ENCODE measurements at regions not wholly inside any gene's neighbourhood (a gene's known extent, or its start where the extent isn't known, plus 50 kb on each side); places are given as distances from the start of the nearest gene placed in this dataset.

DNA sequence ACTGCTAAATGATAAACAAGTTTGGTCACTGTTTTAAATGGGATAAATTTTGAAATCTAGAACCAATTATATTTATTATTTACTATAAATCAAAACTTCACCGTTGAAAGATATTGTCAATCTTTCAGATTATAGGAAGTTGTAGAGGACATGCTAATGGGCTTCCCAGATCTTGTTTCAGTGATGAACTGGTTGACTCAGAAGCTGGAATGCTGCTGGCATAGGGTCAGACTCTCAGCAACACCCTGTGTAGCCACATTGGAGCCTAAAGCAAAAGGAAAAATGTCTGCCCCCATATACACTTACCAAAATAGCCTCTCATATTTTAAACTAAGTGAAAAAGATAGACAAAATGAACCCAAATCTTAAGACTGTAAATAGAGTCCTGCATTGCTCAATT is 916.9 kb upstream of the SOX9 start:
- no peak overlapping the region for H3K9ac ChIP-seq (replicated peaks in 1 of 4; ENCODE audit: extremely low read depth in 1 of 4, low read depth in 3 of 4, low read length in 3 of 4)
- no peak overlapping the region for H2BK20ac ChIP-seq (ENCODE audit: low read length)
- H3K4me1 ChIP-seq (replicated peaks in 1 of 4; ENCODE audit: control insufficient read depth in 3 of 4, insufficient read depth in 4 of 4, low read length in 3 of 4) = no peaks in the 10 kb centered on the region
- H2AK5ac ChIP-seq (ENCODE audit: low read depth, low read length) = no peak overlapping the region
- no peaks in the 10 kb centered on the region for H3K23me2 ChIP-seq (ENCODE audit: low read depth, low read length)
- no peak overlapping the region for H4K8ac ChIP-seq (ENCODE audit: extremely low read depth, insufficient read depth, low read length)
- H3K27ac ChIP-seq (ENCODE audit: low read depth, low read length) = no peak overlapping the region
- peaks cover 0 to 1% (median 0%) of the 10 kb centered on the region in 4 experiments; a peak in 1 of 7 replicates for H3K27me3 ChIP-seq (replicated peaks in 1 of 4; ENCODE audit: control insufficient read depth in 3 of 4, extremely low read depth in 1 of 4, insufficient read depth in 3 of 4, low read length in 3 of 4)
- ChIA-PET CTCF (ENCODE audit: partially characterized antibody) (no interaction called here), POLR2A (ENCODE audit: partially characterized antibody) (no interaction called here)
- H3K79me1 ChIP-seq (ENCODE audit: low read depth, low read length) = no peaks in the 10 kb centered on the region
- no peak overlapping the region for H3K4me2 ChIP-seq (ENCODE audit: insufficient read depth in 1 of 2, low read depth in 2 of 2, low read length in 2 of 2)
- no peak overlapping the region for H3K56ac ChIP-seq (replicated peaks; ENCODE audit: insufficient read length, low read depth, low read length)
- H4K91ac ChIP-seq (replicated peaks; ENCODE audit: insufficient read length, low read length) = no peak overlapping the region
- H3K9me3 ChIP-seq (ENCODE audit: insufficient read depth in 2 of 2, low read depth in 1 of 2, low read length in 1 of 2) = no peaks in the 10 kb centered on the region
- no peak overlapping the region for H2AFZ ChIP-seq (ENCODE audit: low read length)
- H2BK5ac ChIP-seq (ENCODE audit: low read depth, low read length) = no peak overlapping the region
- no peak for DNase-seq (ENCODE audit: low read depth in 1 of 2, low spot score in 2 of 2)
- WGBS, 2 experiments (ENCODE audit: extremely low coverage in 1 of 2, insufficient coverage in 1 of 2, insufficient read length in 1 of 2, insufficient replicate concordance in 2 of 2, low coverage in 1 of 2, low lambda C conversion rate in 2 of 2, missing lambda C conversion rate in 1 of 2) = 95% methylated on average over 1 of the region's 1 CpG; no CpG with 5 or more reads in 1 of the 2 experiments
- no peak overlapping the region for H2BK15ac ChIP-seq (ENCODE audit: low read length)
- no peak overlapping the region for H4K5ac ChIP-seq (ENCODE audit: insufficient read length, low read depth, low read length)
- H3K18ac ChIP-seq (ENCODE audit: extremely low read depth, low read length) = no peak overlapping the region
- H2BK120ac ChIP-seq (replicated peaks; ENCODE audit: low read depth, low read length) = no peak overlapping the region
- no peaks in the 10 kb centered on the region for H3K79me2 ChIP-seq (ENCODE audit: control insufficient read depth in 1 of 2, insufficient read depth in 2 of 2, low read length in 2 of 2)
- no peak for FAIRE-seq
- no peak overlapping the region for H3K14ac ChIP-seq (ENCODE audit: insufficient read length)
- no peaks in the 10 kb centered on the region for H4K20me1 ChIP-seq (replicated peaks in 1 of 2; ENCODE audit: control insufficient read depth in 1 of 2, insufficient read depth in 2 of 2, low read length in 2 of 2)
- H3K36me3 ChIP-seq (ENCODE audit: control insufficient read depth in 2 of 4, insufficient read depth in 4 of 4, low read length in 3 of 4) = no peaks in the 10 kb centered on the region
- no peak overlapping the region for H3K23ac ChIP-seq (ENCODE audit: insufficient read length)
- no peak overlapping the region for H3K4me3 ChIP-seq (ENCODE audit: extremely low read depth in 1 of 4, insufficient read depth in 2 of 4, low read depth in 3 of 4, low read length in 4 of 4)
- no peak overlapping the region for H3K4ac ChIP-seq (replicated peaks; ENCODE audit: insufficient read length, low read depth, low read length)
- no peak overlapping the region for H2BK12ac ChIP-seq (ENCODE audit: low read depth, low read length)
- no peak for TF ChIP-seq ASH2L (IDR thresholded peaks at IDR 0.05; ENCODE audit: low read length)
- no peak for TF ChIP-seq CBX5 (IDR thresholded peaks at IDR 0.05; ENCODE audit: low read depth, low read length)
- no peak for TF ChIP-seq POU5F1 (IDR thresholded peaks at IDR 0.05; ENCODE audit: low read depth, low read length)
- TF ChIP-seq SAP30 (IDR thresholded peaks at IDR 0.05; ENCODE audit: insufficient read depth, insufficient replicate concordance, low read length) = no peak
- TF ChIP-seq NANOG (IDR thresholded peaks at IDR 0.05; ENCODE audit: insufficient read depth, low read depth, low read length, poor library complexity, severe bottlenecking) = no peak
- no peak for TF ChIP-seq CTBP2 (IDR thresholded peaks at IDR 0.05; ENCODE audit: borderline replicate concordance, insufficient read depth, insufficient read length, low read length)
- TF ChIP-seq MAFK (IDR thresholded peaks at IDR 0.05; ENCODE audit: low read depth, low read length) = no peak
- TF ChIP-seq ATF3 (IDR thresholded peaks at IDR 0.05; ENCODE audit: insufficient read depth, low read depth, low read length) = no peak
- TF ChIP-seq KDM5A (IDR thresholded peaks at IDR 0.05; ENCODE audit: low read length) = no peak
- no peak for TF ChIP-seq SRF (IDR thresholded peaks at IDR 0.05; ENCODE audit: low read depth, low read length)
- no peak for TF ChIP-seq USF2 (IDR thresholded peaks at IDR 0.05; ENCODE audit: low read length)
- no peak for TF ChIP-seq FOSL1 (IDR thresholded peaks at IDR 0.05; ENCODE audit: insufficient read depth, low read depth, low read length)
- TF ChIP-seq KDM4A (IDR thresholded peaks at IDR 0.05; ENCODE audit: low read depth, low read length, severe bottlenecking) = no peak
